ENCODE measurements at regions not wholly inside any gene's neighbourhood (a gene's known extent, or its start where the extent isn't known, plus 50 kb on each side); places are given as distances from the start of the nearest gene placed in this dataset.

DNA sequence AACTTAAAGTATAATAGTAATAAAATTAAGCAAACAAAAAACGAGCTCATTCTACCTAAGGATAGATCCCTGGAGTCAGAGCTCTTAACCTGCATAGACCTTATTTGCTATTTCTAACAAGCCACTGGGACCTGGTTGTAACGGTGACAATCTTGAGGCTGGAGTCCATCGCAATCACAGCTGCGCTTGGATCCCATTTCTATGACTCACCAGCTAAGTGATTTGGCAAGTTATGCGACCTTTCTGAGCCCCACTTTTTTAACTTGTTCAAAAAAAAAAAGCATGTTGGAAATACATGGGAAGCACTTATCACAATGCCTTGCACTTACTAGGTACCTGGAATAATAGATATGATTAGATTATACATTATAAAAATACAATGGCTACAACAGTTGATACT is 389.5 kb upstream of the CDH4 start:
- TF ChIP-seq, protein P1, sequence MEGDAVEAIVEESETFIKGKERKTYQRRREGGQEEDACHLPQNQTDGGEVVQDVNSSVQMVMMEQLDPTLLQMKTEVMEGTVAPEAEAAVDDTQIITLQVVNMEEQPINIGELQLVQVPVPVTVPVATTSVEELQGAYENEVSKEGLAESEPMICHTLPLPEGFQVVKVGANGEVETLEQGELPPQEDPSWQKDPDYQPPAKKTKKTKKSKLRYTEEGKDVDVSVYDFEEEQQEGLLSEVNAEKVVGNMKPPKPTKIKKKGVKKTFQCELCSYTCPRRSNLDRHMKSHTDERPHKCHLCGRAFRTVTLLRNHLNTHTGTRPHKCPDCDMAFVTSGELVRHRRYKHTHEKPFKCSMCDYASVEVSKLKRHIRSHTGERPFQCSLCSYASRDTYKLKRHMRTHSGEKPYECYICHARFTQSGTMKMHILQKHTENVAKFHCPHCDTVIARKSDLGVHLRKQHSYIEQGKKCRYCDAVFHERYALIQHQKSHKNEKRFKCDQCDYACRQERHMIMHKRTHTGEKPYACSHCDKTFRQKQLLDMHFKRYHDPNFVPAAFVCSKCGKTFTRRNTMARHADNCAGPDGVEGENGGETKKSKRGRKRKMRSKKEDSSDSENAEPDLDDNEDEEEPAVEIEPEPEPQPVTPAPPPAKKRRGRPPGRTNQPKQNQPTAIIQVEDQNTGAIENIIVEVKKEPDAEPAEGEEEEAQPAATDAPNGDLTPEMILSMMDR (IDR thresholded peaks at IDR 0.05), result no peak
- no peak for TF ChIP-seq POLR2A (IDR thresholded peaks at IDR 0.05)

Measured in lower leg skin (tissue), 3 donors.